Liver (tissue), 8 donors: ENCODE measurements at regions not wholly inside any gene's neighbourhood (a gene's known extent, or its start where the extent isn't known, plus 50 kb on each side); places are given as distances from the start of the nearest gene placed in this dataset.
A peak's percentile ranks its signal among the peaks of the same experiment; 100 is the strongest.

Source experiments
- DNase-seq: peaks from one replicate; pipeline ENCODE4 v3.0.0-alpha.2; 2017; ENCODE audit warnings: low spot score
- H3K27ac ChIP-seq, 2 donors: one replicate each; pipeline ENCODE4 v1.7.0; 2013; ENCODE audit warnings: inconsistent platforms in 2 of 2, low read length in 2 of 2, control low read depth in 1 of 2, low read depth in 1 of 2, mild to moderate bottlenecking in 1 of 2
- H3K27me3 ChIP-seq, 4 donors: one replicate each; pipeline versions ENCODE4 v1.6.1 to v1.7.0; 2013; ENCODE audit warnings: low read length in 3 of 4, inconsistent platforms in 1 of 4, mild to moderate bottlenecking in 1 of 4, moderate library complexity in 1 of 4; ENCODE audit not compliant: control insufficient read depth in 4 of 4, insufficient read depth in 4 of 4
- H3K36me3 ChIP-seq, 4 donors: one replicate each; pipeline versions ENCODE4 v1.6.1 to v1.7.0; 2013; ENCODE audit warnings: low read length in 3 of 4, mild to moderate bottlenecking in 3 of 4, low read depth in 1 of 4, moderate library complexity in 1 of 4; ENCODE audit not compliant: control insufficient read depth in 4 of 4, insufficient read depth in 3 of 4
- H3K4me1 ChIP-seq, 4 donors: one replicate each; pipeline versions ENCODE4 v1.6.1 to v1.7.0; 2013; ENCODE audit warnings: low read length in 3 of 4, mild to moderate bottlenecking in 3 of 4, moderate library complexity in 1 of 4; ENCODE audit not compliant: control insufficient read depth in 4 of 4, insufficient read depth in 4 of 4
- H3K4me3 ChIP-seq, 3 donors: one replicate each; pipeline versions ENCODE4 v1.6.1 to v1.7.0; 2013; ENCODE audit warnings: low read length in 3 of 3, control low read depth in 1 of 3, low read depth in 1 of 3, mild to moderate bottlenecking in 1 of 3
- H3K9ac ChIP-seq, 2 donors: one replicate each; pipeline ENCODE4 v1.7.0; 2013; ENCODE audit warnings: low read length in 2 of 2, mild to moderate bottlenecking in 2 of 2, moderate library complexity in 2 of 2, control low read depth in 1 of 2, low read depth in 1 of 2
- H3K9me3 ChIP-seq, 4 donors: one replicate each; pipeline versions ENCODE4 v1.6.1 to v1.7.0; 2013; ENCODE audit warnings: low read length in 3 of 4; ENCODE audit not compliant: control insufficient read depth in 4 of 4
- EGR1 ChIP-seq, 2 donors: IDR thresholded peaks; 2 replicates each; pipeline ENCODE4 v1.6.1; 2016 to 2018; ENCODE audit warnings: antibody characterized with exemption in 2 of 2, low read depth in 2 of 2
- FOXA1 ChIP-seq: IDR thresholded peaks from 2 replicates; pipeline ENCODE4 v1.6.1; 2016; ENCODE audit warnings: antibody characterized with exemption
- FOXA2 ChIP-seq: IDR thresholded peaks from 2 replicates; pipeline ENCODE4 v1.6.1; 2016; ENCODE audit warnings: antibody characterized with exemption
- GABPA ChIP-seq, 2 donors: IDR thresholded peaks in 1 of 2; conservative IDR thresholded peaks in 1 of 2; 2 replicates each; pipeline ENCODE4 v1.6.1; 2016; ENCODE audit warnings: antibody characterized with exemption in 2 of 2, mild to moderate bottlenecking in 1 of 2, moderate library complexity in 1 of 2
- HNF4A ChIP-seq, 2 donors: conservative IDR thresholded peaks; 2 replicates each; pipeline ENCODE4 v1.6.1; 2016; ENCODE audit warnings: antibody characterized with exemption in 2 of 2, mild to moderate bottlenecking in 2 of 2
- HNF4G ChIP-seq: IDR thresholded peaks from 2 replicates; pipeline ENCODE4 v1.6.1; 2016; ENCODE audit warnings: antibody characterized with exemption
- JUND ChIP-seq, 2 donors: IDR thresholded peaks; 2 replicates each; pipeline ENCODE4 v1.6.1; 2016; ENCODE audit warnings: antibody characterized with exemption in 2 of 2
- NR2F2 ChIP-seq: IDR thresholded peaks from 2 replicates; pipeline ENCODE4 v1.6.1; 2016; ENCODE audit warnings: antibody characterized with exemption
- RAD21 ChIP-seq, 2 donors: IDR thresholded peaks; 2 replicates each; pipeline ENCODE4 v1.6.1; 2016; ENCODE audit warnings: antibody characterized with exemption in 2 of 2, mild to moderate bottlenecking in 2 of 2
- RXRA ChIP-seq, 2 donors: IDR thresholded peaks; 2 replicates each; pipeline ENCODE4 v1.6.1; 2017 to 2018; ENCODE audit warnings: antibody characterized with exemption in 2 of 2, mild to moderate bottlenecking in 1 of 2
- SP1 ChIP-seq: IDR thresholded peaks from 2 replicates; pipeline ENCODE4 v1.6.1; 2018; ENCODE audit warnings: antibody characterized with exemption, mild to moderate bottlenecking
- TAF1 ChIP-seq: conservative IDR thresholded peaks from 2 replicates; pipeline ENCODE4 v1.6.1; 2016; ENCODE audit warnings: antibody characterized with exemption, mild to moderate bottlenecking
- YY1 ChIP-seq: IDR thresholded peaks from 2 replicates; pipeline ENCODE4 v1.6.1; 2016; ENCODE audit warnings: antibody characterized with exemption, mild to moderate bottlenecking
- WGBS: extraction: QIAGEN DNeasy Blood & Tissue Kit; methylation state at CpG from one replicate; pipeline ENCODE4 v1.1.7; 2013; 5-methylcytosine and 5-hydroxymethylcytosine counted together
- TF ChIP-seq, protein P1 (sequence below): fragments of 150-350 bp; IDR thresholded peaks from 2 replicates; pipeline ENCODE4 v1.5.1; 2017; ENCODE audit warnings: improper control_type of control experiment, low read depth, low read length; ENCODE audit not compliant: missing input control
- TF ChIP-seq, protein P2 (sequence below): IDR thresholded peaks from 2 replicates; pipeline ENCODE4 v1.6.1; 2016; ENCODE audit warnings: antibody characterized with exemption, mild to moderate bottlenecking
- TF ChIP-seq, protein P3 (sequence below): IDR thresholded peaks from 2 replicates; pipeline ENCODE4 v1.6.1; 2016; ENCODE audit warnings: antibody characterized with exemption
- TF ChIP-seq, protein P4 (sequence below): IDR thresholded peaks from 2 replicates; pipeline ENCODE4 v1.6.1; 2016; ENCODE audit warnings: antibody characterized with exemption
- TF ChIP-seq, protein P5 (sequence below): IDR thresholded peaks from 2 replicates; pipeline ENCODE4 v1.6.1; 2016; ENCODE audit warnings: antibody characterized with exemption
- donor health status: healthy.
- donor health status: healthy.
- donor health status: healthy.
- donor health status: healthy.
- donor health status: healthy.

DNA sequence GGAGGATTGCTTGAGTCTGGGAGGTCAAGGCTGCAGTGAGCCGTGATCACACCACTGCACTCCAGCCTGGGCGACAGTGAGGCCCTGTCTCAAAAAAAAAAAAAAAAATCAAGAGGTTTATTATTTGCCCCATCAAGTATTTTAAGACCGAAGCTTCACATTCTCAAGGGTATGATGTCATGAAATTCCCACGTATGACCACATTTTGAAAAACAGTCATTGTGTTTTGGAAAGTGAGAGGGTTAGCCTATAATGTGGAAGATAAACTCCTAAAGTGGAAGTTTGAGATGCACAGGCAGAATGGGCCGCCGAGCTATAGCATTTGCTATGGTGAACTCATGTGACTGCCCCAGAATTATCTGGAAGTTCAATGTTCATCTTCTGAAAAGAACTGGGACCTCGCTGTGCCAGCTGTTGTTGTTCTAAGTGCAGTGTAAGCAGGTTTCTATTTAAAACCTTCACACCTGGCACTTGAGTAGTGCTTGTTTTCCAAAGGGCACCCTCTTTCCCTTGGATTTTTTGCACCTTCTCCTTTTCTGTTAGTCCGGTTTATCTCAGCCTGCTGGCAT lies 96.9 kb upstream of the SLC25A33 start:
- 55% methylated on average over 8 of the region's 8 CpGs for WGBS
- H3K4me3 ChIP-seq = no peak overlapping the region
- no peak for DNase-seq

More for the DNA sequence above, 96.9 kb upstream of the SLC25A33 start:
- Histone ChIP-seq H3K4me1 (peaks cover 12 to 47% (median 24%) of the 10 kb centered on the region in 4 donors), H3K27ac (peak overlapping the region; percentile 81 to 88), H3K27me3 (no peaks in the 10 kb centered on the region), H3K9me3 (no peaks in the 10 kb centered on the region), H3K36me3 (no peaks in the 10 kb centered on the region), H3K9ac (peak overlapping the region in 1 of 2 donors; percentile 21)
- TF ChIP-seq NR2F2 = no peak
- TF ChIP-seq SP1 = peak; percentile 69
- TF ChIP-seq TAF1 = no peak
- TF ChIP-seq, protein P1, sequence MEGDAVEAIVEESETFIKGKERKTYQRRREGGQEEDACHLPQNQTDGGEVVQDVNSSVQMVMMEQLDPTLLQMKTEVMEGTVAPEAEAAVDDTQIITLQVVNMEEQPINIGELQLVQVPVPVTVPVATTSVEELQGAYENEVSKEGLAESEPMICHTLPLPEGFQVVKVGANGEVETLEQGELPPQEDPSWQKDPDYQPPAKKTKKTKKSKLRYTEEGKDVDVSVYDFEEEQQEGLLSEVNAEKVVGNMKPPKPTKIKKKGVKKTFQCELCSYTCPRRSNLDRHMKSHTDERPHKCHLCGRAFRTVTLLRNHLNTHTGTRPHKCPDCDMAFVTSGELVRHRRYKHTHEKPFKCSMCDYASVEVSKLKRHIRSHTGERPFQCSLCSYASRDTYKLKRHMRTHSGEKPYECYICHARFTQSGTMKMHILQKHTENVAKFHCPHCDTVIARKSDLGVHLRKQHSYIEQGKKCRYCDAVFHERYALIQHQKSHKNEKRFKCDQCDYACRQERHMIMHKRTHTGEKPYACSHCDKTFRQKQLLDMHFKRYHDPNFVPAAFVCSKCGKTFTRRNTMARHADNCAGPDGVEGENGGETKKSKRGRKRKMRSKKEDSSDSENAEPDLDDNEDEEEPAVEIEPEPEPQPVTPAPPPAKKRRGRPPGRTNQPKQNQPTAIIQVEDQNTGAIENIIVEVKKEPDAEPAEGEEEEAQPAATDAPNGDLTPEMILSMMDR = no peak
- peak; percentile 75 to 81 for TF ChIP-seq HNF4A (conservative IDR thresholded peaks at IDR 0.05)
- TF ChIP-seq EGR1 (IDR thresholded peaks at IDR 0.05; ENCODE audit: low read depth in 2 of 2) = peak in 1 of 2 donors; percentile 24
- TF ChIP-seq GABPA (IDR thresholded peaks at IDR 0.05 in 1 of 2, conservative IDR thresholded peaks at IDR 0.05 in 1 of 2) = no peak
- TF ChIP-seq YY1 = peak; percentile 75
- TF ChIP-seq RAD21 (IDR thresholded peaks at IDR 0.05) = peak in 1 of 2 donors; percentile 45
- no peak for TF ChIP-seq FOXA2
- no peak for TF ChIP-seq HNF4G
- TF ChIP-seq, protein P2, sequence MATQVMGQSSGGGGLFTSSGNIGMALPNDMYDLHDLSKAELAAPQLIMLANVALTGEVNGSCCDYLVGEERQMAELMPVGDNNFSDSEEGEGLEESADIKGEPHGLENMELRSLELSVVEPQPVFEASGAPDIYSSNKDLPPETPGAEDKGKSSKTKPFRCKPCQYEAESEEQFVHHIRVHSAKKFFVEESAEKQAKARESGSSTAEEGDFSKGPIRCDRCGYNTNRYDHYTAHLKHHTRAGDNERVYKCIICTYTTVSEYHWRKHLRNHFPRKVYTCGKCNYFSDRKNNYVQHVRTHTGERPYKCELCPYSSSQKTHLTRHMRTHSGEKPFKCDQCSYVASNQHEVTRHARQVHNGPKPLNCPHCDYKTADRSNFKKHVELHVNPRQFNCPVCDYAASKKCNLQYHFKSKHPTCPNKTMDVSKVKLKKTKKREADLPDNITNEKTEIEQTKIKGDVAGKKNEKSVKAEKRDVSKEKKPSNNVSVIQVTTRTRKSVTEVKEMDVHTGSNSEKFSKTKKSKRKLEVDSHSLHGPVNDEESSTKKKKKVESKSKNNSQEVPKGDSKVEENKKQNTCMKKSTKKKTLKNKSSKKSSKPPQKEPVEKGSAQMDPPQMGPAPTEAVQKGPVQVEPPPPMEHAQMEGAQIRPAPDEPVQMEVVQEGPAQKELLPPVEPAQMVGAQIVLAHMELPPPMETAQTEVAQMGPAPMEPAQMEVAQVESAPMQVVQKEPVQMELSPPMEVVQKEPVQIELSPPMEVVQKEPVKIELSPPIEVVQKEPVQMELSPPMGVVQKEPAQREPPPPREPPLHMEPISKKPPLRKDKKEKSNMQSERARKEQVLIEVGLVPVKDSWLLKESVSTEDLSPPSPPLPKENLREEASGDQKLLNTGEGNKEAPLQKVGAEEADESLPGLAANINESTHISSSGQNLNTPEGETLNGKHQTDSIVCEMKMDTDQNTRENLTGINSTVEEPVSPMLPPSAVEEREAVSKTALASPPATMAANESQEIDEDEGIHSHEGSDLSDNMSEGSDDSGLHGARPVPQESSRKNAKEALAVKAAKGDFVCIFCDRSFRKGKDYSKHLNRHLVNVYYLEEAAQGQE = peak; percentile 44
- TF ChIP-seq JUND (IDR thresholded peaks at IDR 0.05) = peak in 1 of 2 donors; percentile 60
- peak; percentile 74 to 83 for TF ChIP-seq RXRA (IDR thresholded peaks at IDR 0.05)
- TF ChIP-seq, protein P3, sequence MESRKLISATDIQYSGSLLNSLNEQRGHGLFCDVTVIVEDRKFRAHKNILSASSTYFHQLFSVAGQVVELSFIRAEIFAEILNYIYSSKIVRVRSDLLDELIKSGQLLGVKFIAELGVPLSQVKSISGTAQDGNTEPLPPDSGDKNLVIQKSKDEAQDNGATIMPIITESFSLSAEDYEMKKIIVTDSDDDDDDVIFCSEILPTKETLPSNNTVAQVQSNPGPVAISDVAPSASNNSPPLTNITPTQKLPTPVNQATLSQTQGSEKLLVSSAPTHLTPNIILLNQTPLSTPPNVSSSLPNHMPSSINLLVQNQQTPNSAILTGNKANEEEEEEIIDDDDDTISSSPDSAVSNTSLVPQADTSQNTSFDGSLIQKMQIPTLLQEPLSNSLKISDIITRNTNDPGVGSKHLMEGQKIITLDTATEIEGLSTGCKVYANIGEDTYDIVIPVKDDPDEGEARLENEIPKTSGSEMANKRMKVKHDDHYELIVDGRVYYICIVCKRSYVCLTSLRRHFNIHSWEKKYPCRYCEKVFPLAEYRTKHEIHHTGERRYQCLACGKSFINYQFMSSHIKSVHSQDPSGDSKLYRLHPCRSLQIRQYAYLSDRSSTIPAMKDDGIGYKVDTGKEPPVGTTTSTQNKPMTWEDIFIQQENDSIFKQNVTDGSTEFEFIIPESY = peak; percentile 17
- TF ChIP-seq, protein P4, sequence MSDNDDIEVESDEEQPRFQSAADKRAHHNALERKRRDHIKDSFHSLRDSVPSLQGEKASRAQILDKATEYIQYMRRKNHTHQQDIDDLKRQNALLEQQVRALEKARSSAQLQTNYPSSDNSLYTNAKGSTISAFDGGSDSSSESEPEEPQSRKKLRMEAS = peak; percentile 78
- TF ChIP-seq, protein P5, sequence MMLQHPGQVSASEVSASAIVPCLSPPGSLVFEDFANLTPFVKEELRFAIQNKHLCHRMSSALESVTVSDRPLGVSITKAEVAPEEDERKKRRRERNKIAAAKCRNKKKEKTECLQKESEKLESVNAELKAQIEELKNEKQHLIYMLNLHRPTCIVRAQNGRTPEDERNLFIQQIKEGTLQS = peak; percentile 40
- no peak for TF ChIP-seq FOXA1
